SIG-M5 (cell line): ENCODE measurements at regions not wholly inside any gene's neighbourhood (a gene's known extent, or its start where the extent isn't known, plus 50 kb on each side); places are given as distances from the start of the nearest gene placed in this dataset.

Source experiments
- DNase-seq: peaks from one replicate; lab custom pipeline; 2025; lab: John Stamatoyannopoulos, UW

DNA sequence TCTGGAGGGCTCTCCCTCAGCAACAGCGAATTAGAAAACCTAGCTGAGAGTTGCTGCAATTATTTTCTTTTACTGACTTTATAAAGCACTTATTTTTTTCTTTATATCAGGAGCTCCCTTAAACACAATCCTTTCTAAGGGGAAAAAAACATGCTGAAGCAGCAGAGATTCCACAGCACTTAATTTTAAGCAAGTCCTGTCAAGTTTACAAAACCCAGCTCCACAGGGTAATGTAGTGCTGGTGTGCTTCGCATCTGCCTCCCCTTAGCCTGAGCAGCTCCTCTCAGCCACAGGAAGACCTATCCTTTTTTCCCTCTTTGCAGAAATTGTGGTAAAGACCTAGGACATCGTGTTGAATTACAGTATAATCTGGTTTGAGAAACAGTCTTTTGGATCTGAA is 208.1 kb upstream of the SYNDIG1 start:
- DNase-seq = no peak

DNA sequence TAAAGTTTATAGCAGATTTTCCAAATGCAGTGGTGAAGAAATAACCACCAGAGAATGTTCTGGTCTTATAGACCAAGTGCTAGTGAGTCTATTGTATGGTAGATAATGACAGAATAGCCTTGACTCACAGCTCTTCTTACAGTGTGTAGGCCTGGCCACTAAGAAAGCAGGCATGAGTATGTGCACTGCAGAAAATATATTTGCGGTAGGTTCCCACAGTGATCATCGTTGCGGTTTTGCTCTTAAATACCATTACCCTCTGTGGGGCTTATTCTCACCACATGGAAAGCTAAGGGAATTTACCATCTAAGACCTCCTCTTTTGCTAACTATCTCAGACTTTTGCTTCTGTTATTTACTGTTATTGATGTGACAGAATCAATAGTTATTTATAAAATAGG is 212.3 kb upstream of the SYNDIG1 start:
- no peak for DNase-seq

DNA sequence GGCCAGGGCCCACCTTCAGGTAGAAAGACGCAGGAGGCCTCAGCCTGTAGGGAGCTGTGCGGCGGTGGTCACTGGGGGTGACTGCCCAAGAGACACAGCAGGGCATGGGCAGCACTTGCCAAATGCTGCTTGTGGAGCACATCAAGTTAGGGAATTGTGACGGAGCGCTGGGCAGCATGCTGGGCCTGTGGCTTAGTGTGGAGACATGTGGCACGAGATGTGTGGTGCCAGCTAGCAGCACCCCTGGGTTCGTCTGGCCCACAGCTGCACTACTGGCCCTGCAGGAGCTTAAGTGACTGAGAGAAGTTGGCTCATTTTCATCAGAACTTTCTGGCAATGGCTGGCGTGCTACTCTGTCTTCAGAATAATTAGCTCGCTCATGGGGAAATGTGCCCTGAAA is 213.1 kb upstream of the SYNDIG1 start:
- no peak for DNase-seq

DNA sequence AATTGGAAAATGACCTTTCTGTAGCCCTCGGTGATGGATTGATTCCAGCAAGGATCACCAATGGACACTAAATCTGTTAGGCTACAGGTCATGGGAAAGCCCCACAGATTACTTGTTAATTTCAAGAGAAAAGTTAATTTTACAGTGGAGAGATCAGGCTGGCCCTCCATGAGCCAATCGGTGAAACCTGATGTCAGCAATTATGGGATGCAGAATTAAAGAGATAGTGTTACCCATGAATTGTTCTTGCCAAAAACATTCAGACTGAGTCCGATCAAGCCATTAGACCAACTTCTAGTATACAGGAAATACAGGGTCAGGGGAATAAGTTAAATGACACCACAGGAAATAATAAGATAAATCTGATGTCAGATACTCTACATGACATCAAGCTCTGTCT is 214.9 kb upstream of the SYNDIG1 start:
- no peak for DNase-seq

DNA sequence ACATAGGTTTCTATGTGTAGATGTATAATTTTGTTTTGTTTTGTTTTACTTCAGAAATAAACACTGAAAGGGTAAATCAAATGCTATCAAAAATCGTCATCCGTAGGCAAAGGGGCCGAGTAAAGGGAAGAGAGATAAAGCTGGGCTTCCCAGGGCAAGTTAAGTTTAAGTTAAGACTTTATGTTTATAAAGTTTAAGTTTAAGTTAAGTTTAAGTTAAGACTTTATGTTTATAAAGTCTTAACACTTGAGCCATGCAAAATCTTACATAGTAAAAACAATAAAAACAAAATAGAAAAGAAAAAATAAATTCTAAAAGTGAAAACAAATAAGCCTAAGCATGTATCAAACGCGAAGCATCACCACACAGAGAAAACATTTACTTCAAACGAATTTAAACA is 216.1 kb upstream of the SYNDIG1 start:
- DNase-seq = no peak

DNA sequence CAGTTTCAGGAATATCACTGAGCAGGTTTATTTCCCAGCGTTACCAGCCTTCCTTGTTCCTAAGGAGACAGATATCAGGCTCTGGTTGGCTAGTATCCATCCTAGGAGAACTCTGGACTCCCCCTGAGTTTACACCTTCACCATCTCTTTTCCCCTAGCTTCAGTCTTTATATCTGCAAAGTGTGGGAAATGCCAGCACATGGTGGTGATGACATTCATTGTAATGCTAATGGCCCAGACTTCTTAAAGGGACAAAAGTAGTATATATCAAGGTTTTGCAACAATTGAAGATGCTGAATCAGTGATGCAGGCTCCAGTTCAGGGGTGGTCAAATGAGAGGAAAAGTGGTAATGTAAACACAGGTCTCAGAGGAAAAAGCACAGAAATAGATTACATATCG is 224.3 kb upstream of the SYNDIG1 start:
- DNase-seq = no peak

DNA sequence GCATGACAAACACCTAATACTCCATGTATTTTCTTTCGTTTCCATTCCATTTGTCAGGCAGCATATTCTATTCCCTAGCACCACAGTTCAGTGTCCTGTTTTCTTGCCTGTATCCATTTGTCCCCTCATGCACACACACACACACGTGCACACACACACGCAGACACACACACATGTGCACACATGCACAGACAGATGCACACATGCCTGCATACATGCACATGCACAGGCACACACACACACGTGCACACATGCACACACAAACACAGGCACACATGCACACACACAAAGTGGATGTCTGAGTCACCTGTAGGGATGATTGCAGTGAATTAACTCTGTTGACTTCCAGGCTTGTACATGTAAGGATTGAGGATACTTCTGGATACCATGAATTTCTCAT is 226.7 kb upstream of the SYNDIG1 start:
- no peak for DNase-seq

DNA sequence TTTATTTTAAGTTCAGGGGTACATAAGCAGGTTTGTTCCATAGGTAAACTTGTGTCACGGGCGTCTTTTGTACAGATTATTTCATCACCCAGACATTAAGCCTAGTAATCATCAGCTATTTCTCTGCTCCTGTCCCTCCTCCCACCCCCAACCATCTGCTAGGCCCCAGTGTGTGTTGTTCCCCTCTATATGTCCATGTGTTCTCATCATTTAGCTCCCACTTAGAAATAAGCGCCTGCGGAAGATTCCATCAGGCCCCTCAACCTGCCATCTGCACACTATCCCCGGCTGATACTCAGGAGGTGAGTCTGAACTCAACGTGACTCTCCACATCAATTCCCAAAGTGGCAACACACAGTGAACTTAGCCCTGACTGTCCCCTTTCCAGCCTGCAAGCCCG is 228.0 kb upstream of the SYNDIG1 start:
- no peak for DNase-seq

DNA sequence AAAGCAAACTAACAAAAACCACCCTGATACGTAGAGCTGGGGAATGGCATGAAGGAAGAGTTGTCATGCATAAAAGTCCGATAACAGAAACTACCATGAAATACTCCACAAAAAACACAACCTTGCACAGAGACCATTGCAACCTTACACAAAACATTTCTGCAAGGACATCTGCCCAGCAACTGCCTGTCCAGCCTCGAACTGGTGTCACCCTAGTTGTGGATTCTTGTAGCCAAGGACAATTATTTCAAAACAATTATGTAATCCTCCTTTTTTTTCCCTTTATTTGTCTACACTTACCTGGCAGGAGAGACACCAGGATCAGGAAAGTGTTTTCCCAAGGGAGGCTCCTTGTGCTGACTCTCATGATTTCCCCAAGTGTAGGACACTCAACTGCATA is 232.5 kb upstream of the SYNDIG1 start:
- DNase-seq = no peak

DNA sequence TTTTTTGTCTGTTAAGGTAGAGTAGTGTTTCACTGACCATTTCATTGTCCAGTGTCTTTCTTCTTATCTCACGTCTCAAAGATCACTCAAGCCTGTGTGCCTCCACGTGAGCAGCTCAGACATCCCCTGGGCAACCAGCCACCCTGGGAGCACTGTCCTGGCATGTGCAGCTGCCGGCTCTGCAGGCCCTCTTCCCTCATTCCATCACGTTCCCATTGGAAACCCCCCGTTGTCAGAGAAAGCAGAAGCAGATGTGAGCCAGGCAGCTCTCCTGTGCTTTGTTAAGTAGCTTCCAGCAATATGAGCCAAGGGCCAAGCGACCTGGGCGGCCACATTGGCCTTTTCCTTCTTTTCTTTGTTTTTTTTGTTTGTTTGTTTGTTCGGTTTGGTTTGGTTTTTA is 233.2 kb upstream of the SYNDIG1 start:
- no peak for DNase-seq

DNA sequence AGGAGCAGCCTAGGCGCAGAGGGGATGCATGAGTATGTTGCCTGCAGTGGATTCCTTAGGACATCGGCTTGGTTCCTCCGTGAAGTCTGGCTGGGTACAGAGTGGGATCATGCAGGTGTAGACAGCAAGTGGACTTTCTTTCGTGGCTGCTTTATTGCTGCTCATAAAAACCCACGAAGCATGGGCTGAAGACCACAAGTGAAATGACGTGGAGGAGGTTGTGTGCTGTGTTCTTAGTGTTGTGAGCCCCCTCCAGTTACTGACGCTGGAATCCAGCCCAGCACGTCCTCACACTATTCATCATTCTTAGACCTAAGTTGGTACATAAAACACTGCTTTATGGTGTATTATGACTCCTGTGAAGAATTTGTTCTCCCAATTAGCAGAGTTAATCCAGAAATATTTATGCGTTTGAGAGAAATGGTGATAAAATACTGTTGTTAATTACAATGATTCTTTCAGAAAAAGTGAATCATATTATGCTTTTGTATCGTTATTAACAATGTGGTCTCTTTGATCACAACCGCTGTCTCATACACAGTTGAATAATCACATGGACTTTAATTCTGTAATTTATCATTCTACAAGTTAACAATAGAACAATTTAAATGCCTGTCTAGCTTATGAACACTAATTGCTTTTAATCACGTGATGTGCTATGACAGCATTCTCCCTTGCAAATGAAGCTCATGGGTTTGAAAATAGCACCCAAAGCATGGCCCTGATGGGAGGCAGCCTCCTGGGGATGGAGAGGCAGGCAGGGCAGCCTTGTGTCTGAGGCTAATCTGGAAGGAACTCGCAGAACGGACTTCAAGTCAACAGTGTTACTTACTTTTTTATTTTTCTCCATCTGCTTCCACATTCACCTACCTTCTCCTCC is 233.9 kb upstream of the SYNDIG1 start:
- DNase-seq = no peak

DNA sequence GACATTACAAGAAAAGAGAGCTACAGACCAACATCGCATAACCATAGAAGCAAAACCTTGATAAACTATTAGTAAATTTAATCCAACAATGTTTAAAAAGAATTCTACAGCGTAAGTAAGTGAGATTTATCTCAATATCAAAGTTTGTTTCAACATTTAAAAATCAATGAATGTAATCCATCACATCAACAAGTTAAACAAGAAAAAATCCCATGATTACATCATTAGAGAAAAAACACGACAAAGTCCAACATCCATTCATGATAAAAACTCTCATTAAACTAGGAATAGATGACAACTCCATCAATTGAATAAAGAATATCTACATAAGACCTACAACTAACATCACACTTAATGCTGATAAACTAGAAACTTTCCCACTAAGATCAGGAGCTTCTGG is 239.0 kb upstream of the GGTLC1 start:
- no peak for DNase-seq

DNA sequence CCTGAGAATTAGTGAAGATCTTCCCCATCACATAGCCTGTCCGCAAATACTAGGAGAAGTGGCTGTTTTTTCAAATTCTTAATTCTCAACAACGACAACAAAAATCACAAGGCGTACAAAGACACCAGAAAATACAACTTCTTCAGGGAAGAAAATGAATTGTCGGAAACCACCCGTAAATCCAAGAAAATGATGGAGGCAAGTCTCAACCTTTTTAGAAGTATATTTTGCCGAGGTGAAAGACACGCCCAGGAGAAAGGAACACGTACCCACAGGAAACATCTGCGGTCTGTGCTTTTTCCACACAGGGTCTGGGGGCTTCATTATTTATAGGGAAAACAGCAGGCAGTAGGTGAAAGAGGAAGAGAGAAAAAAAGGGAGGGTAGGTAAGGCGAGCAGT is 223.9 kb upstream of the GGTLC1 start:
- no peak for DNase-seq

DNA sequence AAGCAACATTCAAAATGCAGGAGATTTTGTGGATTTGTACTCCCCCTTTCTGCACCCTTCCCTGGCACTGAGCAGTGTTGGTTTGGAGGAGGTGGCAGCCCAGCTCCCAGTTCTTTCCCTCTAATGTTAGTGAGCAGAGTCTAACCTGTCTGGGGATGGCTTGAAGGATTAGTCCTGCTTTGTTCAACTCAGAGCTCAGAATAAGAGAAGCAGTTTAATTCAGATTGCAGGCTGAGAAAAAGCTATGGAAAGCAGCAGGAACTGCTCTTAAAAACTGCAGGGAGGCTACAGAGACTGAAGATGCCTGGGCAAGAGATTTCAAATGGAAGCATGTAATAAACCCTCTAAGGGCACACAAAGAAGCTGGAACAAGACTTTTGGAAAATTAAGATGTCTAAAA is 223.4 kb upstream of the GGTLC1 start:
- DNase-seq = no peak

DNA sequence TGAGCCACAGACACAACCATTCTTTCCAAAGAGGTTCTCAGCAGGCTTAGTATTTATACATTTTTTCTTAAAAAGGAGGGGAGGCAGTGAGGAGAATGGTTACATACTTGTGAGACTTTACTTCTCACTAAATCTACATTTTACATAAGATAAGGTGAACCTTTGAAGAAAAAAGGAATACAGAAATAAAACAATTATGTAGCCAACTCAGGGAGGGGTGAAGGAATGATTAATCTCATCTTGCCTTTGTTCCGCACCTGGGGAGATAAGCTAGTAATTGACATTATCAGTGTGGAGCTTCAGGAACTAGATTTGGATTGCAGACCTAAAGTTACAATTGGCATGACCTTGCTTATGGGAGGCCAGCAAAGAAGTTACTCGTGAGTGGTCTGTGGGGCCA is 221.8 kb upstream of the GGTLC1 start:
- no peak for DNase-seq

DNA sequence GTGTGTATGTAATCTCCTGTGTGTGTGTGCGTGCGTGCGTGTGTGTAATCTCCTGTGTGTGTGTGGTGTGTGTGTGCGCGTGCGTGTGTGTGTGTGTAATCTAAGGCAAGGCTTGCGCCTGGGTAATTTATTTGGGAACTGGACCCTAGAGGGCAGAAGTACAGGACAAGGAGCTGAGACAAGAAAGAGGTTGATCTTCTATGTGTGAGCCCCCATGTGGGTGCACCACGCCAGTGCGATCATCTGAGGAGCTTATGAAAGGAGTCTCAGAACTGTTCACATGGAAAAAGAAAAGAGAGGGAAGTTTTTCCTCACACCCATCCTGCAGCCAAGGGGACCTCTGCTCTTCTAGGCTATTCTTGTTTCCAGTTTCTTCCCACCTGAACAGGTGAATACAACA is 220.1 kb upstream of the GGTLC1 start:
- no peak for DNase-seq

DNA sequence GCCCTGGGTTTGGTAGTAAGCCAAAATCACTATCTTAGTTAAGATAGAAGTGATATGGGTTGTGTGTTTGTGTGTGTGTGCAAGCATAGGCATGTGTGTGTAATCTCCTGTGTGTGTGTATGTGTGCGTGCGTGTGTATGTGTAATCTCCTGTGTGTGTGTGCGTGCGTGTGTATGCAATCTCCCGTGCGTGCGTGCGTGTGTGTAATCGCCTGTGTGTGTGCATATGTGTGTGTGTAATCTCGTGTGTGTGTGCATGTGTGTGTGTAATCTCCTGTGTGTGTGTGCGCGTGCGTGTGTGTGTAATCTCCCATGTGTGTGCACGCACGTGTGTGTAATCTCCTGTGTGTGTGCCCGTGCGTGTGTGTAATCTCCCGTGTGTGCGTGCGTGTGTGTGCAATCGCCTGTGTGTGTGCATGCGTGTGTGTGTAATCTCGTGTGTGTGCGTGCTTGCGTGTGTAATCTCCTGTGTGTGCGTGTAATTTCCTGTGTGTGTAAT is 219.3 kb upstream of the GGTLC1 start:
- no peak for DNase-seq

DNA sequence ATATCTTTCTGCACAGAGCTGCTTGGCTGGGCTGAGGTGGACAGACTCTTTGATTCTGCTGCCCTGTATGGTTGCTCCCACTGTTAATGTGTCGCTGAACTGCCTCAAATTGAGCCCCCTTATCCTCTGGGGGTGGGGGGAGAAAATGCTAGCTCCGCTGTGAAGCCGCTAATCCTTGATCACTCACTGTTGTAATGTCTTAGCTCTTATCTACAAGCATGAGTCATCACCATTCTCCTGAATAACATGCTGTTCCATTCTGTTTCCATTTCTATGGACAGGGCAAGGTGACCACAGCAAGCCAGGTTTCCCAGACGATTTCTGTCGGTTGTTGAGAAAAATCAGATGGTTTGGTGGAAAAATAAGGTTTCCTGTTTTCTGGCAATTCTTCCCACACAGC is 218.4 kb upstream of the GGTLC1 start:
- DNase-seq = no peak

DNA sequence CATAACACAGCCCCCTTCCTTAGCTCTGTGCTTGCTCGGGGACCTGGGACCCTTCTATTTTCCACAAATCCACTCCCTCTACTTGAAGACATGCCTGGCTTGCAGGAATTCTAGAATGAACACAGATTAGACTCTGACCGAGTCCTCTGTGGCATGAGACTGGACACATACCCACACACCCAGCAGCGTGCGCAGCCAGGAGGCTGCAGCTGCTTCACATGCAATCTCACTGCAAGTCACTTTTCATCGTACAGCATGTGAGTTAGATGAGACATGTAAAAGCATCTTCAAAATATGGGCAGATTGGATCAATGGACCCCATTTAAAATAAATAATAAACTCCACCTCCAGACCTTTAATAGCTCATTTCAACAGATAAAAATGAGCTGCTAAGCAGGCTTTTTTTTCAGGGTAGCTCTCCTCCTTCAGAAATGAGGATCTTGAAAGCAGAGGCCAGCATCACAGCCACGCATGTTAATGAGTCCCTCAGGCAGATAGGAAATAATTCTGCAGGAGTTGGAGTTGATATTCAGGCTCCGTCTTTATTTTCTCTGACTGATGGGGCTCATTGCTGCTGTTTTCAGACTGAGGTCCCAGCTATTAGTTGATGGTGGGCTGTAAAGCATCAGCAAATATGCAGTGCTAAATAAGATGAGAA is 215.1 kb upstream of the GGTLC1 start:
- no peak for DNase-seq

DNA sequence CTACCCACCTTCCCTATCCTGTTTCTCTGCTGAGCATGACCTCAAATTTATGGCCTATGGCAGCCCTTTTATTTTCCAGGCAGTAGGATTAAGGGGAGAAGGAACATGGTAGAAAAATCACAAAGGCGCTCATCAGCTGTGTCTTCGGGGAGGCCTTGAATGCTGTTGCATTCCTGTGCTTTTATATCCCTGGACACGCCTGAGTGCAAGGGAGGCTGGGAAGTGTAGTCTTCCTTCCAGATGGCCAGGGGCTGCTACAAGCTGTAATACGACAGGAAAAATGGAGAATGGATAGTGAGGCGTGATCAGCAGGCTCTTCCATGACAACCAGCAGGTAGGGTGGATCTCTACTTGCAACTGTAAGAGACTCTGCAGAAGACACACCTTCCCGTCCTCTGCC is 210.9 kb upstream of the GGTLC1 start:
- DNase-seq = no peak

DNA sequence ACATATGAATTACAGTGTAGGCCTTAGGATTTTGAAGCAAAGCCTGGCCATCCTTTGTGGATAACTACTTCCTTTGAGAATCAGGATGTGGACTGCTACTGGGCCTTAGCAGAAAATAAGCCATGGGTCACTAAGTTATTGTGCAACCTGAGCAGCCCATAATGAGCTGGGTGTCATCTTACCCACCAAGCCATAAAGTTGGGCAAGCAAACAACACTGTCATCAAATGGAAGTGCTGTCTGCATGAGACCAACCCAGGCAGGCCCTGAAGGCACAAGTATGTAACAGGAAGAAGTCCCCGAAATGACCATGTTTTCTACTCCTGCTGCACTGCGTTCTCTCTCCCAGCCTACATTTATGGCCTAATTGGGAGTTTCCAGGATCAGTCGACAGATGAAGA is 205.6 kb upstream of the GGTLC1 start:
- DNase-seq = no peak

DNA sequence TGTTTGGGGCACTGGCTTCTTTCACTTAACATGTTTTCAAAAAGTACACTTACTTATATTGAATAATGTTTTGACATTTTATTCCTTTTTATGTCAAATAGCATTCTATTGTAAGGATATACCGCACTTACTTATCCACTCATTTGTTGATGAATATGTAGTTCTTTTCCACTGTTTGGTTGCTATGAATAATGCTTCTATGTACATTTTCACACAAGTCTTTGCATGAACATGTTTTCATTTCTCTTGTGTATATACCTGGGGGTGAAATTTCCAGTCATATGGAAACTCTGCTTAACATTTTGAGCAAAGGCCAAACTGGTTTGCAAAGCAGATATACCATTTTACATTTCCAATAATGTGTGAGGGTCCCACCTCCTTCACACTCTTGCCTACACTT is 202.3 kb upstream of the GGTLC1 start:
- DNase-seq = no peak

DNA sequence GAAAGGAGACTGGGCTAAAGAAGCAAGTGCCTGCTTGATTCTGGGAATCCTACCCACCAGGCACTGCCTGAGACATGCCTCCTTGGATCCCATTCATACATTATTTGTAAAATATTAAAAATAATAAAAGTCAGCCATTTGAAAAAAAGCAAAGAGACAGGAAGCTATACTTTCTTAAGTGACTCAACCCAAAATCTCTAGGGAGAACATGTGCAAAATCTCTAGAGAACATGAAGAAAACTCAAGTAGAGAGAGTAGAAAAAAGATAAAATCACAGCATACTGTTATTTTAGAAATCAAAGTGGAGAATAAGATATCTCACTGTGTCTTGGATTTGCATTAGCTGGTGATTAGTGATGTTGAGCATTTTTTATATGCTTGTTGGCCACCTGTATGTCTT is 197.2 kb upstream of the GGTLC1 start:
- no peak for DNase-seq

DNA sequence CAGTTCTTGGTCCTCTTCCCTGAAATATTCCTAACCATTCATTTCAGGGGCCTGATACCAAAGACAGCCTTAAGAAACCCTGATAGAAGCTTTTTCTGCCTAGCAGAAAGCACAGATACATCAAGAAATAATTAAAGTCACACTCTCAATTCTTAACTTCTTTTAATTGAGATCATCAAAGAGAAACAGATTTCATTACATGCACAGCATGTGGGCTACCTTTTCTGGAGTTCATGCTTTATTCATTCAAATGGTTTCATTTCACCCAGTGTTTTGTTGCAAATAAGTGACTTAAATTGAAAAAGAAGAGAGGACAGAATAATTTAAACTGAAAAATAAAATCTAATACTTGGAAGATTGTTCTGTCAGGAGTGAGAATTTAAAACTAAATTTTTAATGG is 192.6 kb upstream of the GGTLC1 start:
- DNase-seq = no peak
